Cardiac fibroblast (primary cell): ENCODE measurements at regions not wholly inside any gene's neighbourhood (a gene's known extent, or its start where the extent isn't known, plus 50 kb on each side); places are given as distances from the start of the nearest gene placed in this dataset.

Experiments
- DNase-seq, 2 donors: peaks; one replicate each; pipeline versions ENCODE4 v3.0.0 to v3.0.0-alpha.2; 2010; ENCODE audit warnings: low read depth in 2 of 2
- H3K4me3 ChIP-seq, 2 donors: replicated peaks in 1 of 2; 1 replicate in 1 of 2; 2 replicates in 1 of 2; pipeline ENCODE4 v1.5.1; 2011; ENCODE audit warnings: low read depth in 2 of 2, low read length in 2 of 2, mild to moderate bottlenecking in 2 of 2, moderate library complexity in 1 of 2
- CTCF ChIP-seq: IDR thresholded peaks from one replicate; pipeline ENCODE4 v1.5.1; 2011; ENCODE audit warnings: low read depth, mild to moderate bottlenecking, low read length, inconsistent platforms

GRCh38 chr5:23268136-23268535, 239.3 kb upstream of the PRDM9 start:
- no peak for DNase-seq
- H3K4me3 ChIP-seq, result no peak overlapping the region

GRCh38 chr5:23260621-23261020, 246.8 kb upstream of the PRDM9 start:
- DNase-seq, result no peak
- H3K4me3 ChIP-seq, result no peak overlapping the region
- no peak for TF ChIP-seq CTCF

More at GRCh38 chr5:23268136-23268535, 239.3 kb upstream of the PRDM9 start:
- no peak for TF ChIP-seq CTCF

GRCh38 chr5:23257656-23258055, 249.8 kb upstream of the PRDM9 start:
- DNase-seq, result no peak
- H3K4me3 ChIP-seq, result no peak overlapping the region
- no peak for TF ChIP-seq CTCF

GRCh38 chr5:23253621-23254198, 253.7 kb upstream of the PRDM9 start:
- H3K4me3 ChIP-seq, result no peak overlapping the region
- TF ChIP-seq CTCF, result no peak
- no peak for DNase-seq

- no peak for TF ChIP-seq CTCF
- H3K4me3 ChIP-seq, result no peak overlapping the region
- no peak for DNase-seq
Observed at GRCh38 chr5:23242891-23243290, 264.5 kb upstream of the PRDM9 start.

- TF ChIP-seq CTCF, result no peak
- DNase-seq, result no peak
Observed at GRCh38 chr5:23235246-23235645, 272.2 kb upstream of the PRDM9 start.

GRCh38 chr5:23234197-23234596, 273.2 kb upstream of the PRDM9 start:
- DNase-seq, result no peak
- TF ChIP-seq CTCF, result no peak
- H3K4me3 ChIP-seq, result no peak overlapping the region

More at GRCh38 chr5:23235246-23235645, 272.2 kb upstream of the PRDM9 start:
- no peak overlapping the region for H3K4me3 ChIP-seq
